ENCODE measurements at regions not wholly inside any gene's neighbourhood (a gene's known extent, or its start where the extent isn't known, plus 50 kb on each side); places are given as distances from the start of the nearest gene placed in this dataset.

DNA sequence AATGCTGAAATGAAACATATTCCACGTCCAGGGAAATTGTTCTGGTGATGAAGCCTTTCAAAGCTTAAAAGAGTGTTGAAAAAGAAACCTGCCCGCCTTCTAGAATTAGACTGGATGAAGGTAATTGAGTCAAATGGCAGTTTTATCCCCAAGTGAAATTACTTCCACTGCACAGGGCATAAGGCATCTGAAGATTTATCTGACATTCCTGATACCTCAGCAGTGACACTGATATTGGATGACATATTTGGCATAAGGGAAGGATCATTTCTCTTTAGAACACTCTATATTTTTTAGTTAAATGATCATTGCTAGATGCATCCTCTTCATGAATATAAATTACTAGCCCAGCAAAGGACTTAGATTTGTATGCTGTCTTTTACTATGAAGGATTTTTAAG, 229.6 kb upstream of the TPK1 start:
- TF ChIP-seq, protein P1, sequence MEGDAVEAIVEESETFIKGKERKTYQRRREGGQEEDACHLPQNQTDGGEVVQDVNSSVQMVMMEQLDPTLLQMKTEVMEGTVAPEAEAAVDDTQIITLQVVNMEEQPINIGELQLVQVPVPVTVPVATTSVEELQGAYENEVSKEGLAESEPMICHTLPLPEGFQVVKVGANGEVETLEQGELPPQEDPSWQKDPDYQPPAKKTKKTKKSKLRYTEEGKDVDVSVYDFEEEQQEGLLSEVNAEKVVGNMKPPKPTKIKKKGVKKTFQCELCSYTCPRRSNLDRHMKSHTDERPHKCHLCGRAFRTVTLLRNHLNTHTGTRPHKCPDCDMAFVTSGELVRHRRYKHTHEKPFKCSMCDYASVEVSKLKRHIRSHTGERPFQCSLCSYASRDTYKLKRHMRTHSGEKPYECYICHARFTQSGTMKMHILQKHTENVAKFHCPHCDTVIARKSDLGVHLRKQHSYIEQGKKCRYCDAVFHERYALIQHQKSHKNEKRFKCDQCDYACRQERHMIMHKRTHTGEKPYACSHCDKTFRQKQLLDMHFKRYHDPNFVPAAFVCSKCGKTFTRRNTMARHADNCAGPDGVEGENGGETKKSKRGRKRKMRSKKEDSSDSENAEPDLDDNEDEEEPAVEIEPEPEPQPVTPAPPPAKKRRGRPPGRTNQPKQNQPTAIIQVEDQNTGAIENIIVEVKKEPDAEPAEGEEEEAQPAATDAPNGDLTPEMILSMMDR (conservative IDR thresholded peaks at IDR 0.05; ENCODE audit: low read depth, low read length): no peak
- no peak for TF ChIP-seq BHLHE40 (IDR thresholded peaks at IDR 0.05; ENCODE audit: low read depth, low read length)
- TF ChIP-seq MXI1 (IDR thresholded peaks at IDR 0.05; ENCODE audit: borderline replicate concordance, low read depth, low read length): no peak
- TF ChIP-seq RFX5 (IDR thresholded peaks at IDR 0.05; ENCODE audit: low read depth, low read length): no peak
- TF ChIP-seq POLR2A (IDR thresholded peaks at IDR 0.05; ENCODE audit: low read depth, low read length): no peak
- TF ChIP-seq RCOR1 (IDR thresholded peaks at IDR 0.05; ENCODE audit: insufficient replicate concordance, low read length): no peak
- no peak for TF ChIP-seq RAD21 (IDR thresholded peaks at IDR 0.05; ENCODE audit: low read length)
- TF ChIP-seq MAFK (IDR thresholded peaks at IDR 0.05; ENCODE audit: low read depth, low read length): no peak
- TF ChIP-seq, protein P2, sequence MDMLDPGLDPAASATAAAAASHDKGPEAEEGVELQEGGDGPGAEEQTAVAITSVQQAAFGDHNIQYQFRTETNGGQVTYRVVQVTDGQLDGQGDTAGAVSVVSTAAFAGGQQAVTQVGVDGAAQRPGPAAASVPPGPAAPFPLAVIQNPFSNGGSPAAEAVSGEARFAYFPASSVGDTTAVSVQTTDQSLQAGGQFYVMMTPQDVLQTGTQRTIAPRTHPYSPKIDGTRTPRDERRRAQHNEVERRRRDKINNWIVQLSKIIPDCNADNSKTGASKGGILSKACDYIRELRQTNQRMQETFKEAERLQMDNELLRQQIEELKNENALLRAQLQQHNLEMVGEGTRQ (IDR thresholded peaks at IDR 0.05; ENCODE audit: low read depth, low read length): no peak

Data from IMR-90 (cell line).